GM12878 (cell line): ENCODE measurements at regions not wholly inside any gene's neighbourhood (a gene's known extent, or its start where the extent isn't known, plus 50 kb on each side); places are given as distances from the start of the nearest gene placed in this dataset.

Experiments
- ATAC-seq: fragments of 200-7000 bp; cut with Tn5 transposase; 3 replicates; pipeline ENCODE4 v1.9.1; 2020; ENCODE audit warnings: mild to moderate bottlenecking, moderate library complexity
- BruUV-seq: library from RNA; stranded (reverse); fragments of 400-500 nt; replicated peaks from 2 replicates; lab custom pipeline; 2021; lab: Mats Ljungman, UMichigan
- CTCF ChIA-PET: fragments of 300-600 bp; sonication (Branson Sonifier 250); formaldehyde crosslinking; extraction: SDS; loops from one replicate; lab custom pipeline; 2021; ENCODE audit warnings: inconsistent platforms; lab: Yijun Ruan, JAX
- POLR2A ChIA-PET: fragments of 350-600 bp; formaldehyde crosslinking; extraction: SDS; loops from one replicate; lab custom pipeline; 2021; ENCODE audit warnings: inconsistent platforms; lab: Charles Lee
- RAD21 ChIA-PET: fragments of 300-600 bp; sonication (Branson Sonifier 250); formaldehyde crosslinking; loops from one replicate; lab custom pipeline; 2023; ENCODE audit warnings: antibody characterized with exemption; ENCODE audit not compliant: unreplicated experiment; lab: Charles Lee
- SMC1A ChIA-PET: fragments of 300-600 bp; sonication (Branson Sonifier 250); formaldehyde crosslinking; loops from one replicate; lab custom pipeline; 2023; ENCODE audit not compliant: unreplicated experiment, uncharacterized antibody; lab: Charles Lee
- DNase-seq: peaks from one replicate; pipeline ENCODE4 v3.0.0-alpha.2; 2011; ENCODE audit warnings: low read depth, low spot score
- FAIRE-seq: peaks from 3 replicates; lab custom pipeline; 2011; peaks lifted over from hg19 to GRCh38; lab: Jason Lieb, UNC
- H2AFZ ChIP-seq: 2 replicates; pipeline ENCODE4 v1.6.0; 2011; ENCODE audit warnings: low read depth, low read length, control low read depth; ENCODE audit not compliant: control insufficient read depth
- H3K27ac ChIP-seq: 2 replicates; pipeline ENCODE4 v1.5.1; 2011; ENCODE audit warnings: control low read depth; ENCODE audit not compliant: control insufficient read depth, insufficient read depth
- H3K27me3 ChIP-seq, 2 experiments: replicated peaks in 1 of 2; 2 replicates each; pipeline versions ENCODE4 v1.6.0 to v1.6.1; 2011; ENCODE audit warnings: low read length in 1 of 2; ENCODE audit not compliant: control insufficient read depth in 2 of 2, insufficient read depth in 2 of 2
- H3K36me3 ChIP-seq, 2 experiments: 2 replicates each; pipeline ENCODE4 v1.5.1; 2011; ENCODE audit warnings: low read length in 1 of 2; ENCODE audit not compliant: control insufficient read depth in 2 of 2, insufficient read depth in 2 of 2
- H3K4me1 ChIP-seq: 2 replicates; pipeline ENCODE4 v1.6.1; 2011; ENCODE audit warnings: mild to moderate bottlenecking, low read length, moderate library complexity, mixed read lengths; ENCODE audit not compliant: control insufficient read depth, insufficient read depth
- H3K4me2 ChIP-seq: 2 replicates; pipeline ENCODE4 v1.6.0; 2011; ENCODE audit warnings: control low read depth; ENCODE audit not compliant: control insufficient read depth, insufficient read depth
- H3K4me3 ChIP-seq: fragments of 200-600 bp; sonication (generic); 2 replicates; pipeline ENCODE4 v1.5.1; 2016
- H3K79me2 ChIP-seq: 2 replicates; pipeline ENCODE4 v1.6.0; 2011; ENCODE audit warnings: low read length; ENCODE audit not compliant: control insufficient read depth, insufficient read depth
- H3K9ac ChIP-seq: 2 replicates; pipeline ENCODE4 v1.8.0; 2011; ENCODE audit warnings: low read length, control low read depth, mixed read lengths; ENCODE audit not compliant: control insufficient read depth, insufficient read depth
- H3K9me3 ChIP-seq: replicated peaks from 3 replicates; pipeline ENCODE4 v1.5.1; 2011; ENCODE audit warnings: mild to moderate bottlenecking, low read length; ENCODE audit not compliant: control insufficient read depth, insufficient read depth
- H4K20me1 ChIP-seq: 2 replicates; pipeline ENCODE4 v1.6.0; 2011; ENCODE audit not compliant: control insufficient read depth, insufficient read depth
- EZH2 ChIP-seq: IDR thresholded peaks from 2 replicates; pipeline ENCODE4 v1.6.1; 2012; ENCODE audit warnings: low read depth, mild to moderate bottlenecking, control low read depth, inconsistent platforms, low read length, borderline replicate concordance; ENCODE audit not compliant: control insufficient read depth
- HDAC2 ChIP-seq: fragments of 200-600 bp; sonication (generic); IDR thresholded peaks from 2 replicates; pipeline ENCODE4 v1.6.1; 2017
- MEF2A ChIP-seq: IDR thresholded peaks from 2 replicates; pipeline ENCODE4 v1.6.1; 2011; ENCODE audit warnings: low read depth, mild to moderate bottlenecking, low read length, moderate library complexity; ENCODE audit not compliant: insufficient read depth
- MLLT1 ChIP-seq: fragments of 450-650 bp; IDR thresholded peaks from 2 replicates; pipeline ENCODE4 v1.6.1; 2016; ENCODE audit warnings: mild to moderate bottlenecking
- NFXL1 ChIP-seq: fragments of 450-650 bp; IDR thresholded peaks from 2 replicates; pipeline ENCODE4 v1.6.1; 2017; ENCODE audit warnings: antibody characterized with exemption, mild to moderate bottlenecking, borderline replicate concordance
- RB1 ChIP-seq: fragments of 450-650 bp; formaldehyde crosslinking; IDR thresholded peaks from 2 replicates; pipeline ENCODE4 v1.6.1; 2017; ENCODE audit warnings: mild to moderate bottlenecking, borderline replicate concordance
- REST ChIP-seq: IDR thresholded peaks from 2 replicates; pipeline ENCODE4 v1.6.1; 2012; ENCODE audit warnings: mild to moderate bottlenecking, low read depth, low read length
- SP1 ChIP-seq: IDR thresholded peaks from one replicate; pipeline ENCODE4 v1.6.1; 2011; ENCODE audit warnings: low read depth, low read length
- STAT1 ChIP-seq: fragments of 450-650 bp; conservative IDR thresholded peaks from 2 replicates; pipeline ENCODE4 v1.6.1; 2014; ENCODE audit warnings: antibody characterized with exemption, mild to moderate bottlenecking
- ZBTB4 ChIP-seq: fragments of 450-650 bp; formaldehyde crosslinking; IDR thresholded peaks from 2 replicates; pipeline ENCODE4 v1.4.0; 2022; ENCODE audit warnings: mild to moderate bottlenecking, moderate library complexity
- WGBS: methylation state at CpG from one replicate; pipeline ENCODE4 v1.1.6; 2016; ENCODE audit warnings: low lambda C conversion rate; ENCODE audit not compliant: insufficient replicate concordance, insufficient coverage; ENCODE audit errors: missing lambda C conversion rate; 5-methylcytosine and 5-hydroxymethylcytosine counted together
- in situ Hi-C: fragments of 300-500 bp; cut with MboI; formaldehyde crosslinking; loops from 9 replicates; pipeline ENCODE4 v1.14.3; 2018; ENCODE audit warnings: mixed read lengths
- intact Hi-C: fragments of 100-400 bp; cut with micrococcal nuclease; formaldehyde crosslinking; loops from one replicate; pipeline ENCODE4 v1.14.2; 2022; ENCODE audit not compliant: unreplicated experiment

GRCh38 chr5:6115852-6116251 lies 262.5 kb downstream of the MED10 start:
- POLR2A ChIA-PET: interaction anchor here (0.6 to 1.0 kb wide), 5 partner anchors 10 to 612 kb away, joined by 4 to 6 read pairs (median 5); no protein-coding TSS in a partner anchor
- no peaks in the 10 kb centered on the region for H4K20me1 ChIP-seq
- no peaks in the 10 kb centered on the region for H3K79me2 ChIP-seq
- DNase-seq: no peak
- no TSS peak for BruUV-seq
- H3K36me3 ChIP-seq: no peaks in the 10 kb centered on the region
- 78% methylated on average over 4 of the region's 4 CpGs for WGBS
- no peaks in the 10 kb centered on the region for H3K27me3 ChIP-seq
- no peak overlapping the region for H3K9ac ChIP-seq
- intact Hi-C loops (no loop called here), in situ Hi-C loops (no loop called here)
- no peak overlapping the region for H2AFZ ChIP-seq
- no peak overlapping the region for H3K27ac ChIP-seq
- RAD21 ChIA-PET: interaction anchor here (0.6 to 1.6 kb wide), 4 partner anchors 72 to 781 kb away, joined by 3 to 4 read pairs (median 3); no protein-coding TSS in a partner anchor
- TF ChIP-seq SP1: no peak
- no peak for TF ChIP-seq MEF2A
- TF ChIP-seq STAT1: no peak
- no peak for TF ChIP-seq HDAC2
- TF ChIP-seq NFXL1: no peak
- no peak for TF ChIP-seq MLLT1
- no peak for TF ChIP-seq ZBTB4 (CRISPR knock-in tag)
- TF ChIP-seq EZH2: no peak
- no peak for TF ChIP-seq REST
- no peak for TF ChIP-seq RB1
- no peaks in the 10 kb centered on the region for H3K4me1 ChIP-seq
- H3K4me2 ChIP-seq: no peak overlapping the region
- no peak overlapping the region for H3K4me3 ChIP-seq
- no peak for FAIRE-seq
- ATAC-seq: no peak
- SMC1A ChIA-PET: interaction anchor here (1.1 to 2.0 kb wide), 5 partner anchors 11 to 151 kb away, joined by 3 to 6 read pairs (median 5); no protein-coding TSS in a partner anchor
- CTCF ChIA-PET: interaction anchor here (1.0 to 1.3 kb wide), 3 partner anchors 11 to 22 kb away, joined by 3 to 6 read pairs (median 4); no protein-coding TSS in a partner anchor
- no peaks in the 10 kb centered on the region for H3K9me3 ChIP-seq
